Tibial nerve (tissue), 4 donors: ENCODE measurements at regions not wholly inside any gene's neighbourhood (a gene's known extent, or its start where the extent isn't known, plus 50 kb on each side); places are given as distances from the start of the nearest gene placed in this dataset.

ENCODE experiments used
- DNase-seq, 2 donors: peaks; one replicate each; pipeline ENCODE4 v3.0.0-alpha.2; 2019; ENCODE audit warnings: low spot score in 2 of 2
- H3K27ac ChIP-seq, 4 donors: fragments of 200-600 bp; sonication (generic) in 3 of 4; one replicate each; pipeline ENCODE4 v1.5.1; 2017 to 2019; ENCODE audit warnings: mild to moderate bottlenecking in 1 of 4
- H3K27me3 ChIP-seq, 2 donors: fragments of 200-600 bp; sonication (generic) in 1 of 2; one replicate each; pipeline versions ENCODE4 v1.5.1 to v1.6.0; 2017 to 2019
- H3K36me3 ChIP-seq, 3 donors: fragments of 200-600 bp; sonication (generic); one replicate each; pipeline ENCODE4 v1.5.1; 2018 to 2019
- H3K4me1 ChIP-seq, 4 donors: fragments of 200-600 bp; sonication (generic) in 3 of 4; one replicate each; pipeline ENCODE4 v1.5.1; 2017 to 2019
- H3K4me3 ChIP-seq, 4 donors: fragments of 200-600 bp; sonication (generic) in 3 of 4; one replicate each; pipeline ENCODE4 v1.5.1; 2017 to 2019; ENCODE audit warnings: mild to moderate bottlenecking in 1 of 4, moderate library complexity in 1 of 4
- H3K9me3 ChIP-seq, 4 donors: fragments of 200-600 bp; sonication (generic) in 3 of 4; one replicate each; pipeline ENCODE4 v1.5.1; 2017 to 2019
- EP300 ChIP-seq, 2 donors: sonication (generic); formaldehyde crosslinking; IDR thresholded peaks; one replicate each; pipeline ENCODE4 v1.6.1; 2017; ENCODE audit warnings: antibody characterized with exemption in 2 of 2, mild to moderate bottlenecking in 1 of 2
- POLR2A ChIP-seq, 2 donors: fragments of 450-650 bp; IDR thresholded peaks; one replicate each; pipeline ENCODE4 v1.6.1; 2017; ENCODE audit warnings: antibody characterized with exemption in 2 of 2, mild to moderate bottlenecking in 2 of 2, moderate library complexity in 2 of 2
- WGBS, 2 donors: methylation state at CpG; one replicate each; pipeline ENCODE4 v1.1.5; 2018; 5-methylcytosine and 5-hydroxymethylcytosine counted together
- TF ChIP-seq, protein P1 (sequence below), 5 experiments: fragments of 200-600 bp in 3 of 5; fragments of 450-650 bp in 2 of 5; sonication (generic) in 3 of 5; IDR thresholded peaks; one replicate each; pipeline ENCODE4 v1.5.1; 2016 to 2019; ENCODE audit warnings: antibody characterized with exemption in 5 of 5, mild to moderate bottlenecking in 3 of 5, moderate library complexity in 2 of 5

DNA sequence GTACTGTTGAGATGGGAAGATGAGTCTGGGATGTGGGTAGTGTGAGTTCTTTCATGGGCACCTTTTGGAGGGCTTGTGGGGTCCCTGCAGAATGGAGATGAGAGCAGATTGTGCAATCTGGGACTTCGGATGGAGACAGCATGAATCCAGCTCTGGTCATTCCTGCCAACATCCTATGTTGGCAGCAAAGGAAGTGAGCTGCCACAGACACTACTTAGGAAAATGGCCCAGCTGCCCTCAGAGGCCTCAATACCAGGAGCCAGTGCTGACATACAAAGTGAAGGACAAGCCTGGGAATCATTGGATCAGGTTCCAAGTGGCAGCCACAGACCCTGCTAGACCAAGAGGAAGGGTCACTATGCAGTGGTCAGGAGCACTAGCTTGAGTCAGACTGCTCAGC, 402.8 kb downstream of the CDK5RAP2 start:
- no peaks in the 10 kb centered on the region for H3K4me1 ChIP-seq
- no peaks in the 10 kb centered on the region for H3K27me3 ChIP-seq
- no peak for DNase-seq
- TF ChIP-seq, protein P1, sequence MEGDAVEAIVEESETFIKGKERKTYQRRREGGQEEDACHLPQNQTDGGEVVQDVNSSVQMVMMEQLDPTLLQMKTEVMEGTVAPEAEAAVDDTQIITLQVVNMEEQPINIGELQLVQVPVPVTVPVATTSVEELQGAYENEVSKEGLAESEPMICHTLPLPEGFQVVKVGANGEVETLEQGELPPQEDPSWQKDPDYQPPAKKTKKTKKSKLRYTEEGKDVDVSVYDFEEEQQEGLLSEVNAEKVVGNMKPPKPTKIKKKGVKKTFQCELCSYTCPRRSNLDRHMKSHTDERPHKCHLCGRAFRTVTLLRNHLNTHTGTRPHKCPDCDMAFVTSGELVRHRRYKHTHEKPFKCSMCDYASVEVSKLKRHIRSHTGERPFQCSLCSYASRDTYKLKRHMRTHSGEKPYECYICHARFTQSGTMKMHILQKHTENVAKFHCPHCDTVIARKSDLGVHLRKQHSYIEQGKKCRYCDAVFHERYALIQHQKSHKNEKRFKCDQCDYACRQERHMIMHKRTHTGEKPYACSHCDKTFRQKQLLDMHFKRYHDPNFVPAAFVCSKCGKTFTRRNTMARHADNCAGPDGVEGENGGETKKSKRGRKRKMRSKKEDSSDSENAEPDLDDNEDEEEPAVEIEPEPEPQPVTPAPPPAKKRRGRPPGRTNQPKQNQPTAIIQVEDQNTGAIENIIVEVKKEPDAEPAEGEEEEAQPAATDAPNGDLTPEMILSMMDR (IDR thresholded peaks at IDR 0.05), result no peak
- TF ChIP-seq POLR2A (IDR thresholded peaks at IDR 0.05) (no peak), EP300 (IDR thresholded peaks at IDR 0.05) (no peak)
- WGBS, 2 donors, result 71 to 89% methylated on average over 1 of the region's 1 CpG
- H3K4me3 ChIP-seq, result no peak overlapping the region
- H3K36me3 ChIP-seq, result no peaks in the 10 kb centered on the region
- H3K27ac ChIP-seq, result no peak overlapping the region
- H3K9me3 ChIP-seq, result peaks cover 0 to 3% (median 0%) of the 10 kb centered on the region in 4 donors

DNA sequence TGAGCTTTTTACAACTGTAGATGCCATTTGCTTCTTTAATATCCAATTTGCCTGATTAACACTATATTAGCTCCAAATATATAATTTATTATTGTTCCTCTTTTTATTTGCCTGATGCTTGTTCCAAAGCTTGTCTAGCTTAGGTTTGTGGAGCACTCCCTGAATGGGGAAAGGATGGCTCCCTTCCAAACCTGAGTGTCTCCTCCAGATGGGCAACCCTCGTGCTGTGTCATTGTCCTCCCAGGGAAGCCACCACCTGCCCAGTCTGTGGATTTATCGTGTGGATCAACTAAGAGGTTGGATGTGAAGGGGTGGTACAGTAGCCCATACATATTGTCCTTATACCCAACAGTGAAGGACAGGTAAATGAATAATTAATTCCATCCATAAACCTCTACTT, 404.9 kb downstream of the CDK5RAP2 start:
- DNase-seq, result no peak
- Histone ChIP-seq H3K4me1 (no peaks in the 10 kb centered on the region), H3K9me3 (peaks cover 0 to 3% (median 0%) of the 10 kb centered on the region in 4 donors), H3K27me3 (no peaks in the 10 kb centered on the region), H3K27ac (no peak overlapping the region), H3K36me3 (no peaks in the 10 kb centered on the region), H3K4me3 (no peak overlapping the region)
- TF ChIP-seq EP300 (IDR thresholded peaks at IDR 0.05) (no peak), POLR2A (IDR thresholded peaks at IDR 0.05) (no peak)
- TF ChIP-seq, protein P1 (IDR thresholded peaks at IDR 0.05), result no peak
- 74 to 75% methylated on average over 2 of the region's 2 CpGs for WGBS, 2 donors

DNA sequence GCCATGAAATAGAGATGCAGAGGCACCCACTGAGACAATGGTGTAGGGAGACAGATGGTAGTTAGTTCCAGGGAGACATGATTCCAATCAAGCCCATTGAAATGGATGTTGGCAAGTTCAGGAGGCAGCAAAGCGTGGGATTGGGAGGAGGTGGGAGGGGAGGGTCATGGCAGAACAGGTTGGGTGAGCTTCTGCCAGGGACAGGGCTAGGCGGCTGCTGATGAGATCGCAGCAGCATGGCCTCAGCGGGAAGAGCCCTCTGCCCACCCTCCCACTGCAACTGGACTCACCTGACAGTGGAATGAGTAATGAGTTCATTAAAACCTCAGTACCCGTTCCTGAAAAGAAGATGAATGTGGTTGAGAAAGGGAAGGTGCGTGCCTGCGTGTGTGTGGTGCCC, 418.2 kb downstream of the CDK5RAP2 start:
- no peaks in the 10 kb centered on the region for H3K4me1 ChIP-seq
- peaks cover 0 to 10% (median 0%) of the 10 kb centered on the region in 4 donors for H3K9me3 ChIP-seq
- WGBS, 2 donors, result 69 to 81% methylated on average over 7 of the region's 7 CpGs
- no peaks in the 10 kb centered on the region for H3K27me3 ChIP-seq
- TF ChIP-seq, protein P1 (IDR thresholded peaks at IDR 0.05), result no peak
- no peak for TF ChIP-seq POLR2A (IDR thresholded peaks at IDR 0.05)
- TF ChIP-seq EP300 (IDR thresholded peaks at IDR 0.05), result no peak
- no peak for DNase-seq
- no peak overlapping the region for H3K27ac ChIP-seq
- no peaks in the 10 kb centered on the region for H3K36me3 ChIP-seq
- no peak overlapping the region for H3K4me3 ChIP-seq

DNA sequence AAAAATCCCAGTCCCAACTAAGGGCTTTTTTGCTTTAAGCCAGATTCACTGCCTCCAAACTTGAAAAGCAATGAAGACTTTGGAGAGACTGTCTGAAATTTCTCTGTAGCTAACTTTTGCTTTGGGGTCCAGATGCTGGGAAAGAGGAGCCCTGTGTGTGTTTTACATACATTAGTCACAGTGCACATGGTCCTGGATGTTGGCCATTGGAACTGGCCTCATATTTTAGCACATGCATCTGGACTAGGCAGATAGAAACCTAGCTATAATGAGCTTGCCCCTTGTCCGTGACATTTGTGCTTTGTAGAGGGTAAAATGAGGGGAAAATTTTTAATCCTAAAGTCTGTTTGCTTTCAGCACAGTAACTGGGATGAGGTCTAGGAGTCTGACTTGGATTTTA, 421.7 kb downstream of the CDK5RAP2 start:
- WGBS, 2 donors, result 72 to 84% methylated on average over 1 of the region's 1 CpG
- TF ChIP-seq, protein P1 (IDR thresholded peaks at IDR 0.05), result no peak
- TF ChIP-seq POLR2A (IDR thresholded peaks at IDR 0.05) (no peak), EP300 (IDR thresholded peaks at IDR 0.05) (no peak)
- peaks cover 0 to 10% (median 0%) of the 10 kb centered on the region in 4 donors for H3K9me3 ChIP-seq
- no peaks in the 10 kb centered on the region for H3K36me3 ChIP-seq
- H3K4me1 ChIP-seq, result no peaks in the 10 kb centered on the region
- no peak for DNase-seq
- no peaks in the 10 kb centered on the region for H3K27me3 ChIP-seq
- H3K27ac ChIP-seq, result no peak overlapping the region
- H3K4me3 ChIP-seq, result no peak overlapping the region

DNA sequence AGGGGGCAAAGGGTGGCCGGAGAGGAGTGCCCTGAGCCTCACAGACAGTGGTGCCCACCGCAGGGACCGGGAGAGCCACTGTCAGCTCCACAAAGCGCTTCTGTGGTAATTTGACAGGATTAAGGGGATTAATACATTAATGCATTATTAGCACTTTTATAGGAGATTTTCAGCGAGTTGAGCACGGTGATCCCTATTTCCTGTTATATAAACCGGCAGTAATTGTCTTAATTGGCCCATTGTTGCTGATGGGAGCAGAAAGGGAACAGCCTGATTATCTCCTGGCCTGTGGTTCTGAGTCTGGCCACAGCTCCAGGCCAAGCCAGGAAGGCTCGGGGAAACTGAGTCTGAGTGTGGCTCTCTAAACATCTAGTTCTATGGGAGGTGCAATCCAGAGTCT, 423.6 kb downstream of the CDK5RAP2 start:
- H3K9me3 ChIP-seq, result peaks cover 0 to 10% (median 0%) of the 10 kb centered on the region in 4 donors
- 53 to 57% methylated on average over 8 of the region's 8 CpGs for WGBS, 2 donors
- TF ChIP-seq POLR2A (IDR thresholded peaks at IDR 0.05), result no peak
- H3K4me3 ChIP-seq, result no peak overlapping the region
- DNase-seq, result no peak
- H3K27ac ChIP-seq, result no peak overlapping the region
- H3K36me3 ChIP-seq, result no peaks in the 10 kb centered on the region
- peaks cover 0 to 5% (median 0%) of the 10 kb centered on the region in 4 donors for H3K4me1 ChIP-seq
- H3K27me3 ChIP-seq, result no peaks in the 10 kb centered on the region

DNA sequence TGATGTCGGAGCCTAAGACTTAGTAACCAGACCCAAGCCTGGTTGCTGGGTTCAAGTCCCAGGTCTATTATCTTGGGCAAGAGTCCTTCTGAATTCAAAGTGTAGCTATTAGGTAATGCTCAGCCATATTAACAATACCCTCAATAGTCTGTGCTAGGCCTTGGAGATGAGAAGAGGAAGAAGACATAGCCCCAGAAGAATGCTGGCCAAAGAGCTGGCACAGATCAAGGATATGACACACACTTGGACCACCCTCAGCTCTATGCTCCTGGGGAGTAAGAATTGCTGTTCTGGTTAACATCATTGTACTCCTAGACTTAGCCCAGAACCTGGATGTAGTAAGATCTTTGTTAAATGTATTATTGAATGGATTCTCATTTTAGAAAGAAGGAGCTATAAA, 426.7 kb downstream of the CDK5RAP2 start:
- Histone ChIP-seq H3K27ac (no peak overlapping the region), H3K4me1 (peaks cover 0 to 5% (median 0%) of the 10 kb centered on the region in 4 donors), H3K9me3 (no peaks in the 10 kb centered on the region), H3K27me3 (no peaks in the 10 kb centered on the region), H3K36me3 (no peaks in the 10 kb centered on the region), H3K4me3 (no peak overlapping the region)
- no peak for DNase-seq
- 75 to 91% methylated on average over 1 of the region's 1 CpG for WGBS, 2 donors
- TF ChIP-seq EP300 (IDR thresholded peaks at IDR 0.05), result no peak
- TF ChIP-seq, protein P1 (IDR thresholded peaks at IDR 0.05), result no peak
- TF ChIP-seq POLR2A (IDR thresholded peaks at IDR 0.05), result no peak
